ENCODE measurements at regions not wholly inside any gene's neighbourhood (a gene's known extent, or its start where the extent isn't known, plus 50 kb on each side); places are given as distances from the start of the nearest gene placed in this dataset.

GRCh38 chr20:22701679-22702308 is 117.4 kb upstream of the FOXA2 start:
- no peak overlapping the region for H3K9ac ChIP-seq (ENCODE audit: insufficient read depth, low read depth, low read length)

DNA sequence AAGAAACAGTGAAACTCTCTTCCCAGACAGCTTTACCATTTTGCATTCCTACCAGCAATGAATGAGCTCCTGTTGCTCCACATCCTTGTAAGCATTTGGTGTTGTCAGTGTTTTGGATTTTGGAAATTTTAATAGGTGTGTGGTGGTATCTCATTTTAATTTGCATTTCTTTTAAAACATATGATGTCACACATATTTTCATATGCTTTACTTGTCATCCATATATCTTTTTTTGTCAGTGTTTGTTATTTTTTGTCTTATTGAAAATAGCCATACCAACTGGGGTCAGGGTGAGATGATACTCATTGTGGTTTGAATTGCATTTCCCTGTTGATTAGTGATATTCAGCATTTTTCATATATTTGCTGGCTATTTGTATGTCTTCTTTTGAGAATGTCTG is 119.5 kb upstream of the FOXA2 start:
- H3K4me3 ChIP-seq (replicated peaks in 1 of 3; ENCODE audit: insufficient read depth in 1 of 3, low read depth in 2 of 3, low read length in 3 of 3): no peak overlapping the region
- H3K9me3 ChIP-seq (ENCODE audit: low read length): no peaks in the 10 kb centered on the region
- no peaks in the 10 kb centered on the region for H3K4me1 ChIP-seq (ENCODE audit: insufficient read depth, low read length)
- intact Hi-C loops (cut with micrococcal nuclease; ENCODE audit: unreplicated experiment) (no loop called here), in situ Hi-C loops (cut with HindIII; ENCODE audit: extremely low pct_ligation_motif_present, low pct_unique_long_range_greater_than_20kb) (no loop called here)
- H4K20me1 ChIP-seq (ENCODE audit: insufficient read depth, low read length): no peaks in the 10 kb centered on the region
- ChIA-PET POLR2A (no interaction called here), CTCF (ENCODE audit: low intra/inter-chr PET ratio, low total read pairs) (no interaction called here)
- no peaks in the 10 kb centered on the region; a peak in 1 of 5 replicates for H3K27me3 ChIP-seq (ENCODE audit: control insufficient read depth in 1 of 2, insufficient read depth in 2 of 2, low read length in 2 of 2)
- DNase-seq (ENCODE audit: low spot score) (no peak), ATAC-seq (no peak), FAIRE-seq (no peak)
- H3K79me2 ChIP-seq (ENCODE audit: insufficient read depth, low read length): no peaks in the 10 kb centered on the region
- BruUV-seq (replicated peaks): no TSS peak
- no peaks in the 10 kb centered on the region for H3K36me3 ChIP-seq (replicated peaks in 1 of 2; ENCODE audit: control insufficient read depth in 1 of 2, insufficient read depth in 2 of 2, low read length in 2 of 2)
- H2AFZ ChIP-seq (ENCODE audit: low read length): no peak overlapping the region
- no peak overlapping the region for H3K27ac ChIP-seq (ENCODE audit: extremely low read length, insufficient read depth, low read length)
- no peak overlapping the region for H3K4me2 ChIP-seq (ENCODE audit: low read depth, low read length)
- H3K9ac ChIP-seq (ENCODE audit: insufficient read depth, low read depth, low read length): no peak overlapping the region
- TF ChIP-seq, protein P1, sequence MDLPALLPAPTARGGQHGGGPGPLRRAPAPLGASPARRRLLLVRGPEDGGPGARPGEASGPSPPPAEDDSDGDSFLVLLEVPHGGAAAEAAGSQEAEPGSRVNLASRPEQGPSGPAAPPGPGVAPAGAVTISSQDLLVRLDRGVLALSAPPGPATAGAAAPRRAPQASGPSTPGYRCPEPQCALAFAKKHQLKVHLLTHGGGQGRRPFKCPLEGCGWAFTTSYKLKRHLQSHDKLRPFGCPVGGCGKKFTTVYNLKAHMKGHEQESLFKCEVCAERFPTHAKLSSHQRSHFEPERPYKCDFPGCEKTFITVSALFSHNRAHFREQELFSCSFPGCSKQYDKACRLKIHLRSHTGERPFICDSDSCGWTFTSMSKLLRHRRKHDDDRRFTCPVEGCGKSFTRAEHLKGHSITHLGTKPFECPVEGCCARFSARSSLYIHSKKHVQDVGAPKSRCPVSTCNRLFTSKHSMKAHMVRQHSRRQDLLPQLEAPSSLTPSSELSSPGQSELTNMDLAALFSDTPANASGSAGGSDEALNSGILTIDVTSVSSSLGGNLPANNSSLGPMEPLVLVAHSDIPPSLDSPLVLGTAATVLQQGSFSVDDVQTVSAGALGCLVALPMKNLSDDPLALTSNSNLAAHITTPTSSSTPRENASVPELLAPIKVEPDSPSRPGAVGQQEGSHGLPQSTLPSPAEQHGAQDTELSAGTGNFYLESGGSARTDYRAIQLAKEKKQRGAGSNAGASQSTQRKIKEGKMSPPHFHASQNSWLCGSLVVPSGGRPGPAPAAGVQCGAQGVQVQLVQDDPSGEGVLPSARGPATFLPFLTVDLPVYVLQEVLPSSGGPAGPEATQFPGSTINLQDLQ (CRISPR knock-in tag; IDR thresholded peaks at IDR 0.05): no peak
- no peak for TF ChIP-seq TEAD3 (CRISPR knock-in tag; optimal IDR thresholded peaks at IDR 0.05; ENCODE audit: borderline replicate concordance)
- no peak for TF ChIP-seq ZNF138 (CRISPR knock-in tag; IDR thresholded peaks at IDR 0.05; ENCODE audit: low read depth)
- peak; percentile 70 for TF ChIP-seq ATF7 (IDR thresholded peaks at IDR 0.05)
- no peak for TF ChIP-seq ATF7 (CRISPR knock-in tag; IDR thresholded peaks at IDR 0.05)
- no peak for TF ChIP-seq CREB3 (CRISPR knock-in tag; IDR thresholded peaks at IDR 0.05)
- TF ChIP-seq ZMAT3 (CRISPR knock-in tag; conservative IDR thresholded peaks at IDR 0.05): no peak
- no peak for TF ChIP-seq ZNF292 (CRISPR knock-in tag; IDR thresholded peaks at IDR 0.05; ENCODE audit: borderline replicate concordance, low read depth)
- no peak for TF ChIP-seq ZNF10 (CRISPR knock-in tag; IDR thresholded peaks at IDR 0.05; ENCODE audit: borderline replicate concordance, low read depth)
- TF ChIP-seq ZNF614 (CRISPR knock-in tag; IDR thresholded peaks at IDR 0.05; ENCODE audit: borderline replicate concordance): no peak
- no peak for TF ChIP-seq IKZF1 (IDR thresholded peaks at IDR 0.05)
- no peak for TF ChIP-seq SMYD3 (CRISPR knock-in tag; IDR thresholded peaks at IDR 0.05)
- no peak for TF ChIP-seq DNMT1 (CRISPR knock-in tag; IDR thresholded peaks at IDR 0.05)
- no peak for TF ChIP-seq ZFP36 (IDR thresholded peaks at IDR 0.05; ENCODE audit: borderline replicate concordance, low read depth, low read length, partially characterized antibody)
- TF ChIP-seq, protein P2, sequence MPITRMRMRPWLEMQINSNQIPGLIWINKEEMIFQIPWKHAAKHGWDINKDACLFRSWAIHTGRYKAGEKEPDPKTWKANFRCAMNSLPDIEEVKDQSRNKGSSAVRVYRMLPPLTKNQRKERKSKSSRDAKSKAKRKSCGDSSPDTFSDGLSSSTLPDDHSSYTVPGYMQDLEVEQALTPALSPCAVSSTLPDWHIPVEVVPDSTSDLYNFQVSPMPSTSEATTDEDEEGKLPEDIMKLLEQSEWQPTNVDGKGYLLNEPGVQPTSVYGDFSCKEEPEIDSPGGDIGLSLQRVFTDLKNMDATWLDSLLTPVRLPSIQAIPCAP (CRISPR knock-in tag; IDR thresholded peaks at IDR 0.05; ENCODE audit: low read depth): no peak

More at GRCh38 chr20:22701679-22702308, 117.4 kb upstream of the FOXA2 start:
- TF ChIP-seq ZSCAN22 (CRISPR knock-in tag; IDR thresholded peaks at IDR 0.05) (no peak), ZNF12 (CRISPR knock-in tag; IDR thresholded peaks at IDR 0.05) (peak; percentile 94)
- Histone ChIP-seq H3K27me3 (ENCODE audit: control insufficient read depth in 1 of 2, insufficient read depth in 2 of 2, low read length in 2 of 2) (peaks cover 0 to 1% of the 10 kb centered on the region in 2 experiments; a peak in 2 of 5 replicates), H3K79me2 (ENCODE audit: insufficient read depth, low read length) (no peaks in the 10 kb centered on the region), H3K9me3 (ENCODE audit: low read length) (no peaks in the 10 kb centered on the region), H3K4me2 (ENCODE audit: low read depth, low read length) (no peak overlapping the region), H3K36me3 (replicated peaks in 1 of 2; ENCODE audit: control insufficient read depth in 1 of 2, insufficient read depth in 2 of 2, low read length in 2 of 2) (no peaks in the 10 kb centered on the region), H3K4me1 (ENCODE audit: insufficient read depth, low read length) (no peaks in the 10 kb centered on the region), H2AFZ (ENCODE audit: low read length) (no peak overlapping the region), H3K4me3 (replicated peaks in 1 of 3; ENCODE audit: insufficient read depth in 1 of 3, low read depth in 2 of 3, low read length in 3 of 3) (no peak overlapping the region), H3K27ac (ENCODE audit: extremely low read length, insufficient read depth, low read length) (no peak overlapping the region), H4K20me1 (ENCODE audit: insufficient read depth, low read length) (no peaks in the 10 kb centered on the region)
- in situ Hi-C loops (cut with HindIII; ENCODE audit: extremely low pct_ligation_motif_present, low pct_unique_long_range_greater_than_20kb): no loop called here
- no peak for DNase-seq (ENCODE audit: low spot score)
- no TSS peak for BruUV-seq (replicated peaks)
- no peak for ATAC-seq
- no peak for FAIRE-seq
- ChIA-PET POLR2A (no interaction called here), CTCF (ENCODE audit: low intra/inter-chr PET ratio, low total read pairs) (no interaction called here)
- 0% methylated on average over 1 of the region's 1 CpG for WGBS (ENCODE audit: low lambda C conversion rate)
- intact Hi-C loops (cut with micrococcal nuclease; ENCODE audit: unreplicated experiment): no loop called here

All from HepG2 (cell line).